AG04449 (cell line): ENCODE measurements at regions not wholly inside any gene's neighbourhood (a gene's known extent, or its start where the extent isn't known, plus 50 kb on each side); places are given as distances from the start of the nearest gene placed in this dataset.

ENCODE experiments used
- CTCF ChIA-PET: fragments of 350-600 bp; formaldehyde crosslinking; extraction: SDS; loops from one replicate; lab custom pipeline; 2021; ENCODE audit warnings: antibody characterized with exemption; lab: Yijun Ruan, JAX
- POLR2A ChIA-PET: fragments of 400-600, 350-600 bp; formaldehyde crosslinking; extraction: SDS; loops from one replicate; lab custom pipeline; 2020; ENCODE audit warnings: antibody characterized with exemption, inconsistent platforms; lab: Yijun Ruan, JAX
- DNase-seq: peaks from one replicate; pipeline ENCODE4 v3.0.0-alpha.2; 2010; ENCODE audit warnings: low read depth, low spot score
- H3K4me3 ChIP-seq: 2 replicates; pipeline ENCODE4 v1.5.1; 2011; ENCODE audit warnings: low read depth, mild to moderate bottlenecking, control low read depth, low read length
- CTCF ChIP-seq: IDR thresholded peaks from one replicate; pipeline ENCODE4 v1.5.1; 2011; ENCODE audit warnings: mild to moderate bottlenecking, moderate library complexity, low read length, control low read depth, inconsistent platforms; ENCODE audit not compliant: insufficient read depth; ENCODE audit errors: missing control alignments

- TF ChIP-seq CTCF: no peak
- DNase-seq: no peak
- POLR2A ChIA-PET: no interaction called here
- CTCF ChIA-PET: no interaction called here
- H3K4me3 ChIP-seq: no peak overlapping the region
Measured at GRCh38 chr9:129289131-129289731, 111.2 kb upstream of the IER5L start.

GRCh38 chr9:129287619-129288305 lies 109.7 kb upstream of the IER5L start:
- CTCF ChIA-PET: no interaction called here
- POLR2A ChIA-PET: interaction anchor here (0.9 kb wide), 1 partner anchor 19 kb away, joined by 3 read pairs; no protein-coding TSS in a partner anchor

GRCh38 chr9:129285979-129286772 lies 108.1 kb upstream of the IER5L start:
- no peak for DNase-seq
- H3K4me3 ChIP-seq: no peak overlapping the region
- ChIA-PET POLR2A (no interaction called here), CTCF (no interaction called here)
- TF ChIP-seq CTCF: no peak

More at GRCh38 chr9:129287619-129288305, 109.7 kb upstream of the IER5L start:
- DNase-seq: no peak
- no peak for TF ChIP-seq CTCF
- H3K4me3 ChIP-seq: no peak overlapping the region

GRCh38 chr9:129285382-129285781 lies 107.3 kb upstream of the IER5L start:
- POLR2A ChIA-PET: no interaction called here
- H3K4me3 ChIP-seq: no peak overlapping the region
- TF ChIP-seq CTCF: no peak
- CTCF ChIA-PET: no interaction called here
- DNase-seq: no peak

GRCh38 chr9:129284607-129285291 lies 106.7 kb upstream of the IER5L start:
- POLR2A ChIA-PET: no interaction called here
- CTCF ChIA-PET: no interaction called here
- no peak for TF ChIP-seq CTCF
- no peak overlapping the region for H3K4me3 ChIP-seq
- no peak for DNase-seq
